ENCODE measurements at regions not wholly inside any gene's neighbourhood (a gene's known extent, or its start where the extent isn't known, plus 50 kb on each side); places are given as distances from the start of the nearest gene placed in this dataset.

GRCh38 chr18:66819235-66819634, 215.3 kb upstream of the CDH19 start:
- Mint-ChIP-seq H3K27me3 (ENCODE audit: low read depth) (no peaks in the 10 kb centered on the region), H3K9me3 (no peaks in the 10 kb centered on the region), H3K4me1 (no peaks in the 10 kb centered on the region), H3K4me3 (no peak overlapping the region), H3K36me3 (ENCODE audit: low read depth) (no peaks in the 10 kb centered on the region), H3K27ac (no peak overlapping the region)
- TF ChIP-seq CTCF (IDR thresholded peaks at IDR 0.05; ENCODE audit: unreplicated experiment in 3 of 3), result peak in 1 of 3 experiments; percentile 6

GRCh38 chr18:66813138-66813537, 209.2 kb upstream of the CDH19 start:
- Mint-ChIP-seq H3K4me3 (no peak overlapping the region), H3K36me3 (ENCODE audit: low read depth) (no peaks in the 10 kb centered on the region), H3K27ac (no peak overlapping the region), H3K4me1 (no peaks in the 10 kb centered on the region), H3K27me3 (ENCODE audit: low read depth) (no peaks in the 10 kb centered on the region), H3K9me3 (no peaks in the 10 kb centered on the region)
- TF ChIP-seq CTCF (IDR thresholded peaks at IDR 0.05; ENCODE audit: unreplicated experiment in 3 of 3), result no peak

- H3K4me3 Mint-ChIP-seq, result no peak overlapping the region
- no peaks in the 10 kb centered on the region for H3K27me3 Mint-ChIP-seq (ENCODE audit: low read depth)
- H3K27ac Mint-ChIP-seq, result no peak overlapping the region
- TF ChIP-seq CTCF (IDR thresholded peaks at IDR 0.05; ENCODE audit: unreplicated experiment in 3 of 3), result no peak
- no peaks in the 10 kb centered on the region for H3K36me3 Mint-ChIP-seq (ENCODE audit: low read depth)
- no peaks in the 10 kb centered on the region for H3K4me1 Mint-ChIP-seq
- no peaks in the 10 kb centered on the region for H3K9me3 Mint-ChIP-seq
Measured at GRCh38 chr18:66795051-66795450, 191.2 kb upstream of the CDH19 start.

DNA sequence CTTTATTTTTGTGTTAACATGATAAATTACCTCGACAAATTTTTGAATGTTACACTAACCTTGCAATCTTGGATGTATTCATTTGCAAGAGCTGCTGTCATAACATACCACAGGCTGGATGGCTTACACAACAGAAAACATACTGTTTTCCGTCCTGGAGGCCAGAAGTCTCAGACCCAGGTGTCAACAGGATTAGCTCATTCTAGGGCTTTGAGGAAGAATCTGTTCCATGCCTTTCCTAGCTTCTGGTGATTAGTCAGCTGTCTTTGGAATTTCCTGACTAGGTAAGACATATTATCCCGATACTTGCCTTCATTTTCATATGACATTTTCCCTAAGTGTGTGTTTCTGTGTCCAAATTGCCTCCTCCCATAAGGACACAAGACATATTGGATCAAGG, 188.6 kb upstream of the CDH19 start:
- no peaks in the 10 kb centered on the region for H3K36me3 Mint-ChIP-seq (ENCODE audit: low read depth)
- no peaks in the 10 kb centered on the region for H3K4me1 Mint-ChIP-seq
- TF ChIP-seq CTCF (IDR thresholded peaks at IDR 0.05; ENCODE audit: unreplicated experiment in 3 of 3), result no peak
- no peaks in the 10 kb centered on the region for H3K9me3 Mint-ChIP-seq
- no peak overlapping the region for H3K4me3 Mint-ChIP-seq
- no peak overlapping the region for H3K27ac Mint-ChIP-seq
- no peaks in the 10 kb centered on the region for H3K27me3 Mint-ChIP-seq (ENCODE audit: low read depth)

- Mint-ChIP-seq H3K27me3 (ENCODE audit: low read depth) (no peaks in the 10 kb centered on the region), H3K36me3 (ENCODE audit: low read depth) (no peaks in the 10 kb centered on the region), H3K9me3 (no peaks in the 10 kb centered on the region), H3K4me1 (no peaks in the 10 kb centered on the region), H3K27ac (no peak overlapping the region), H3K4me3 (no peak overlapping the region)
- no peak for TF ChIP-seq CTCF (IDR thresholded peaks at IDR 0.05; ENCODE audit: unreplicated experiment in 3 of 3)
Measured at GRCh38 chr18:66780609-66781008, 176.7 kb upstream of the CDH19 start.

- H3K4me3 Mint-ChIP-seq, result no peak overlapping the region
- H3K9me3 Mint-ChIP-seq, result no peaks in the 10 kb centered on the region
- H3K27ac Mint-ChIP-seq, result no peak overlapping the region
- no peak for TF ChIP-seq CTCF (IDR thresholded peaks at IDR 0.05; ENCODE audit: unreplicated experiment in 3 of 3)
- H3K4me1 Mint-ChIP-seq, result no peaks in the 10 kb centered on the region
- H3K36me3 Mint-ChIP-seq (ENCODE audit: low read depth), result no peaks in the 10 kb centered on the region
- H3K27me3 Mint-ChIP-seq (ENCODE audit: low read depth), result no peaks in the 10 kb centered on the region
Measured at GRCh38 chr18:66778048-66778447, 174.2 kb upstream of the CDH19 start.
